ENCODE measurements at regions not wholly inside any gene's neighbourhood (a gene's known extent, or its start where the extent isn't known, plus 50 kb on each side); places are given as distances from the start of the nearest gene placed in this dataset.

DNA sequence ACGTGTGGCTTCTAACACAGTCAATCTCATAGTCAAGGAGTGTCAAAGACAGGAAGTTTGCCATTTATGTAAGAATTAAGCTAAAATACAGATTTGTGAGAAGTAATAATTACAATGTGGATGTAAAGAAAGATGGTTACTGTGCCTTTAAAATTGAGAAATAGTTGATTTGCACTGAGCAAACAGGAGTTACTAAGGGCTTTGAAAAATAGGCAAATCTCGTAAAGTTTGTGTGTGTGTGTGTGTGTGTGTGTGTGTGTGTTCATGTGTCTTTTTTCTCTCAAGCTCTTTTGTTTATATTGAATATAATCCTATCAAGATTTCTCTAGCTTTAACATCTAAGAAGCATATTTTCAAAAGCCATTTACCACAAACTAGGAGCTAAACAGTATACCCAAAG lies 2284.5 kb downstream of the LRRC4C start:
- DNase-seq (ENCODE audit: low read depth), result no peak
- no peak overlapping the region for H3K4me3 ChIP-seq (ENCODE audit: low read depth, low read length)

GRCh38 chr11:39174196-39174595 lies 2285.3 kb downstream of the LRRC4C start:
- no peak overlapping the region for H3K4me3 ChIP-seq (ENCODE audit: low read depth, low read length)
- no peak for DNase-seq (ENCODE audit: low read depth)

- DNase-seq (ENCODE audit: low read depth), result no peak
- H3K4me3 ChIP-seq (ENCODE audit: low read depth, low read length), result no peak overlapping the region
Measured at GRCh38 chr11:39165021-39165420, 2294.4 kb downstream of the LRRC4C start.

- DNase-seq (ENCODE audit: low read depth), result no peak
- no peak overlapping the region for H3K4me3 ChIP-seq (ENCODE audit: low read depth, low read length)
Measured at GRCh38 chr11:39149214-39149613, 2310.2 kb downstream of the LRRC4C start.

DNA sequence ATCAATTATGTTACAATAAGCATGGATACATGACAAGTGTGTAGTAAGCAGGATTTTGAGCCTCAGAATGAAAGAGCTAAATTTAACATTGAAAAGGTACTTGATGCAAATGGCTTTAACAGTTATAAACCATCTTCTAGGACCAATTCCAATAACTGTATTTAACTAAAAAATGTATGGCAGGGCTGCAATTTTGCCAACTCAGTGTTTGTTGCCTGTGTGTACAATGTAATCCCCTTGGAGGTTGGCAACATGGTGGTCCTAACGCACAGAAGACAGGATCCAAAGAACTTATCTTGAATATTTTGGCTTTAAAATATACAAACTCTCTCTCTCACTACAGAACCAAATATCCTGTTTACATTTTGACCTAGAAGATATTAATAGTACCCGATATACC lies 2314.1 kb downstream of the LRRC4C start:
- DNase-seq (ENCODE audit: low read depth), result no peak
- H3K4me3 ChIP-seq (ENCODE audit: low read depth, low read length), result no peak overlapping the region

DNA sequence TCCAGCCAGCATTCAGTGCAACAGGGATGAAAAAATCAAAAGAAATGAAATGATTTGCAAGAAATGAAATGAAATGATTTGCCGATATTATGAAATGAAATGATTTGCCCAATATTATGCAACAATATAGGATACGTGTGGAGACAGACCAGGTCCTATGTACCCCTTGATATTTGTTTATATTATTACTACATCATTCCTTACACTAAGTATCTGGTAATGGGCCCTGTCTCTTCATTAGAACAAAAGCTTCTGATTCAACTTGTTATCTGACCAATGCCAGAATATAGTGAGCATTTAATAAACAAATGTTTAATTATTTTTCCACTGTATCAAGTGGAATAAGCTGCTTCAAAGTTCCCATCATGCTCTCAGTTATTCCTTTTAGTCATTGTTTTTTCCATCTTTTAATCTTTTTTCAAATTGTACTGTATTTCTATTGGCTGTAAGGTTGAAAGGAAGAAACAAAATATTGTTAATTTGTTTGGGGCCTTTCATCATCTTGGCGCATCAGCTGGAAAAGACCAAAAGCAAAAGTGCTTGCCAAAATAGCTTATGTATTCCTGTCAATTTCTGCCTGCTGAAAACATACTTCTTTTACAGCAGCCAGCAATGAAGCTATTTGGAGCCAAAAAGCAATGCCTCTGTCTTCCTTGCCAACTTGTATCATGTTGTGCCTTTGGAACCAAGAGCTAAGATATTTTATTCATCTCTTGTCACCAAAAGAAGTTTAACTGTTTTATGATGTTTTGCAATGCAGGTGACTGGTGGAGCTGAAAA lies 2314.9 kb downstream of the LRRC4C start:
- DNase-seq (ENCODE audit: low read depth), result no peak
- H3K4me3 ChIP-seq (ENCODE audit: low read depth, low read length), result no peak overlapping the region

GRCh38 chr11:39139581-39139980 lies 2319.9 kb downstream of the LRRC4C start:
- no peak overlapping the region for H3K4me3 ChIP-seq (ENCODE audit: low read depth, low read length)
- DNase-seq (ENCODE audit: low read depth), result no peak

- no peak overlapping the region for H3K4me3 ChIP-seq (ENCODE audit: low read depth, low read length)
- no peak for DNase-seq (ENCODE audit: low read depth)
Measured at GRCh38 chr11:39120890-39121289, 2338.6 kb downstream of the LRRC4C start.

DNA sequence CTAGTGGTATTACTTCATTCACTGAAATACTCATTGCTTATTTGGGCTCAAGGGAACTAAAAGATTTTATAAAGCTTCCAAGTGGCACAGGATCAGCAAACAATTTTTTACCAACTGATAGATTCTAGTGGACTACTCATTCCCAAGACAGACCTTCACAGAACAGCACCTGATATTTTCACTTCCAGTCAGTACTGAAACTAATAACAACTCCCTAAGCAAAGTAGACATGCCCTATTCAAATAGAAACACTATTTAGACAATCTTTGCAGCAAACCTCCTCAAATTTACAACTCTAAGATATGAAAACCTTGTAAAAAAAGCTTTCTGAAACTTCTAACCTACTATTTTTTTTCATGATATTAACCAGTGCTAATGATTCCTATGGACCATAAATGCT lies 2345.8 kb downstream of the LRRC4C start:
- no peak for DNase-seq (ENCODE audit: low read depth)
- H3K4me3 ChIP-seq (ENCODE audit: low read depth, low read length), result no peak overlapping the region

GRCh38 chr11:39102236-39102635 lies 2357.2 kb downstream of the LRRC4C start:
- H3K4me3 ChIP-seq (ENCODE audit: low read depth, low read length), result no peak overlapping the region
- DNase-seq (ENCODE audit: low read depth), result no peak

DNA sequence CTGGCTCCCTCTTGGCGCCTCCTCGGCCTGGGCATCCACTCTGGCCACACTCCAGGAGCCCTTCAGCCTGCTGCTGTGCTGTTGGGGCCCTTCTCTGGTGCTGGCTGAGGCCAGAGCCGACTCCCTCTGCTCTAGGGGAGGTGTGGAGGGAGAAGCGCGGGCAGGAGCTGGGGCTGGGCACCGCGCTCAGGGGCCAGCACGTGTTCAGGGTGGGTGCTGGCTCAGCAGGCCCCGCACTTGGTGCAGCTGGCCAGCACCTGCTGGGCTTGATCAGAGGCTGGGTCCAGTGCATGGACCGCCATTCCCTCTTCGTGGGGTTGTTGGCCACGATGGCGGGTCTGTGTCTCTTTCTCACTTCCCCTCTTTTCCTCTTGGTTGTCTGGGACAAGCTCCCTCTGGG lies 2381.0 kb downstream of the LRRC4C start:
- no peak overlapping the region for H3K4me3 ChIP-seq (ENCODE audit: low read depth, low read length)
- no peak for DNase-seq (ENCODE audit: low read depth)

GRCh38 chr11:39037611-39038010 lies 2421.8 kb downstream of the LRRC4C start:
- no peak overlapping the region for H3K4me3 ChIP-seq (ENCODE audit: low read depth, low read length)
- DNase-seq (ENCODE audit: low read depth), result no peak

DNA sequence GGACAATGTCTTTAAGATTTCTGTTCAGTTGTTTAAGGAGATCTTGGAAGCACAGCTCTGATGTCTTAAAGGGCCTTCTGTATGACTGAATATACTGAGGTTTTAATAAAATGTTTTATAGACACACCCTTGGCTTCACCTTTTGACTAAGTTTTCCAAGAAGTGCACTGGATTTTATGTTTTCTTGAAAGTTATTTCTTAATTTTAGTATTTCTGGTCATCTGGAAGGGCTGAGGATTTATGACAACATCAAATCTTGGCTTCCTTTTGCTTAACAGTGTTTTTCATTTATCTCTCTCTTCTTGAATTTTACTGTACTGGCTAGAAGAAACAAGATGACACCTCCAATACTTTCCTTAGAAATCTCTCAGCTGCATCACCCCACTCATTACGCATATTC lies 2423.4 kb downstream of the LRRC4C start:
- no peak overlapping the region for H3K4me3 ChIP-seq (ENCODE audit: low read depth, low read length)
- no peak for DNase-seq (ENCODE audit: low read depth)

DNA sequence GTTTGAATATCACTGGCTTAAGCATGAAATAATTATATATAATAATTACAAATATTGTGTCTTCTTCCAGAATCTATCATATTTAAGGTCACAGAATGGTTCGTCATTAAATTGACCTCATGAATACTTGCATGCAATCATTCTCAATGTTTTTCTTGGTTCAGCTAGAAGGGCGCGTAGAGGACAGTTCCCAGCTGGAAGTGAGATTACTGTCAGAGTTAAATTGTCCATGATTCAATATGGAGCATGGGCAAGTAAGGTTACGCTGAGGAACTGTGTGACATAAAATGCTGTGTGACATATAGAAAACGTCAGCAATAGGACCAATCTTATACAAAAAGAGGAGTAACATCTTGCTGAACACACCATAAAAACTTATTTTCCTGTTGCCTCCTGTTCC lies 2423.5 kb upstream of the RAG2 start:
- H3K4me3 ChIP-seq (ENCODE audit: low read depth, low read length), result no peak overlapping the region
- no peak for DNase-seq (ENCODE audit: low read depth)

GRCh38 chr11:39011797-39012196 lies 2413.8 kb upstream of the RAG2 start:
- no peak overlapping the region for H3K4me3 ChIP-seq (ENCODE audit: low read depth, low read length)
- no peak for DNase-seq (ENCODE audit: low read depth)

GRCh38 chr11:38990841-38991240 lies 2392.8 kb upstream of the RAG2 start:
- no peak for DNase-seq (ENCODE audit: low read depth)
- no peak overlapping the region for H3K4me3 ChIP-seq (ENCODE audit: low read depth, low read length)

- no peak for DNase-seq (ENCODE audit: low read depth)
- no peak overlapping the region for H3K4me3 ChIP-seq (ENCODE audit: low read depth, low read length)
Measured at GRCh38 chr11:38990139-38990538, 2392.1 kb upstream of the RAG2 start.

DNA sequence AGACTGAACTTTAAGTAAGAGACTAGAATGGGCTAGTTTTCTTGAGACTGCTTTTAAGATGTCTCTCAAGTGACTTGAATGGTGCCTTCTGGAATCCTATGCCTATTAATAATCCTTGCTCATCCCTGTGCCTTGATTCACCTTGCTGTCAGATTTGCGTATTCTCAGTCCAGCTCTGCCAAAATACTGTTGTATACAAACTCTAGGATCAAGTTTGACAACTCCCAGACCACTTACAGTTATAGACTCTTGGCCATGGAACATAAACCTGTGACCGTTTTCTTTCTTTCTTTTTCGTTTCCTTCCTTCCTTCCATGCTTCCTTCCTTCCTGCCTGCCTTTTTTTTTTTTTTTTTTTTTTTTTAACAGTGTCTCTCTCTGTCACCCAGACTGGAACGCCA lies 2390.9 kb upstream of the RAG2 start:
- DNase-seq (ENCODE audit: low read depth), result no peak

GRCh38 chr11:38972220-38972619 lies 2374.2 kb upstream of the RAG2 start:
- DNase-seq (ENCODE audit: low read depth), result no peak
- no peak overlapping the region for H3K4me3 ChIP-seq (ENCODE audit: low read depth, low read length)

More for the DNA sequence above, 2390.9 kb upstream of the RAG2 start:
- H3K4me3 ChIP-seq (ENCODE audit: low read depth, low read length), result no peak overlapping the region

- DNase-seq (ENCODE audit: low read depth), result no peak
- no peak overlapping the region for H3K4me3 ChIP-seq (ENCODE audit: low read depth, low read length)
Measured at GRCh38 chr11:38971141-38971540, 2373.1 kb upstream of the RAG2 start.

DNA sequence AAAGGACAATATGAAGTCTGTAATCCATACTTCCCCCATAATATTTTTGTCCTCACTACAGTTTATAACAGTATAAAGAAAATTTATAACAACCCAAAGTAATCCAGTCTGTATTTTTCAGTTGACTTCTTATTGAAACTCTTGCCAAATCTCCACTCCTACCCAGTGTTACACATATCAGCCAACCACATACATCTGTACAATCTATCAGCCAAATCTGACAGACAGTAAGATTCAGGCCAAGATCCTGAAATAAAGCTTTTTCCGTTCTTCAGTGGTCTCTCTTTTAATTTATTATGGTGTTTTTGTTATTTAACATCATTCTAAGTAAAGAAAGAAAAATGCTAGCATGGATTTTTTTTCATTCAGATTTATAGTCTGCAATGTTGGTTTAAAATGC lies 2370.9 kb upstream of the RAG2 start:
- no peak for DNase-seq (ENCODE audit: low read depth)
- no peak overlapping the region for H3K4me3 ChIP-seq (ENCODE audit: low read depth, low read length)

GRCh38 chr11:38952698-38953097 lies 2354.7 kb upstream of the RAG2 start:
- H3K4me3 ChIP-seq (ENCODE audit: low read depth, low read length), result no peak overlapping the region

More at GRCh38 chr11:38952698-38953097, 2354.7 kb upstream of the RAG2 start:
- no peak for DNase-seq (ENCODE audit: low read depth)
